ENCODE measurements at regions not wholly inside any gene's neighbourhood (a gene's known extent, or its start where the extent isn't known, plus 50 kb on each side); places are given as distances from the start of the nearest gene placed in this dataset.

DNA sequence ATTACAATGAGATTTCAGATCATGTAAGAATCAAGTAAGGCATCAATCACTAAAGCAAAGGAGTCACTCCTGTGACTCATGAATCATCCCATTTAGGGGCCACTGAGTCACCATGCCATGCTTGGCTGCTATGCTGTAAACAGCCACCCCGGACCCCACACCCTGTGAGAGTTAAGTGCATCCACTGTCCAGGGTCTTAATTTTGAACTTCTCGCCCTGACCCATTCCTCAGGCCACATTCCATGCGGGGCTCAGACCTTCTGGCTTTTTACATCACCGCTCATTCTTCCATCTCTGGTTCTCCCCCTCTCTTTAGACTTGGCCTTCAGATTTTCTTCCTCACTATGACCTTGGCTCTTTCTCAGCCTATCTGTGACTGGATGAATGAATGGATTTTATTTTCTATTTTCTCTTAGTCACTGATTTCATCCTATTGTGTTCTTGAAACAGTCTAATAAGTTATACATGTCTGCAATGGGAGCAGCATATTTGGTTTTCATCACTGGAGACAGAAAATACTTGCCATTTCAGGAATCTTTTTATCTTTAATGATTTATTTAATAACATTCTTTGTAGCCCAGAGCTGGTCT lies 239.6 kb downstream of the SKIDA1 start:
- no peaks in the 10 kb centered on the region for H4K20me1 ChIP-seq (ENCODE audit: control insufficient read depth, insufficient read depth)
- DNase-seq (ENCODE audit: low read depth, low spot score): no peak
- ChIA-PET RAD21 (ENCODE audit: unreplicated experiment) (no interaction called here), CTCF (interaction anchor here (0.6 to 0.8 kb wide), 2 partner anchors 23 to 712 kb away, joined by 3 read pairs; no protein-coding TSS in a partner anchor), SMC1A (ENCODE audit: uncharacterized antibody, unreplicated experiment) (interaction anchor here (0.6 kb wide), 1 partner anchor 211 kb away, joined by 3 read pairs; no protein-coding TSS in a partner anchor), POLR2A (no interaction called here)
- 35% methylated on average over 4 of the region's 4 CpGs for WGBS (ENCODE audit: insufficient coverage, insufficient replicate concordance, low lambda C conversion rate, missing lambda C conversion rate)
- H3K27ac ChIP-seq (ENCODE audit: control insufficient read depth, insufficient read depth): no peak overlapping the region
- no peaks in the 10 kb centered on the region for H3K9me3 ChIP-seq (replicated peaks; ENCODE audit: control insufficient read depth, insufficient read depth, low read length)
- no peaks in the 10 kb centered on the region for H3K36me3 ChIP-seq (ENCODE audit: control insufficient read depth in 2 of 2, insufficient read depth in 2 of 2, low read length in 1 of 2)
- TF ChIP-seq, protein P1, sequence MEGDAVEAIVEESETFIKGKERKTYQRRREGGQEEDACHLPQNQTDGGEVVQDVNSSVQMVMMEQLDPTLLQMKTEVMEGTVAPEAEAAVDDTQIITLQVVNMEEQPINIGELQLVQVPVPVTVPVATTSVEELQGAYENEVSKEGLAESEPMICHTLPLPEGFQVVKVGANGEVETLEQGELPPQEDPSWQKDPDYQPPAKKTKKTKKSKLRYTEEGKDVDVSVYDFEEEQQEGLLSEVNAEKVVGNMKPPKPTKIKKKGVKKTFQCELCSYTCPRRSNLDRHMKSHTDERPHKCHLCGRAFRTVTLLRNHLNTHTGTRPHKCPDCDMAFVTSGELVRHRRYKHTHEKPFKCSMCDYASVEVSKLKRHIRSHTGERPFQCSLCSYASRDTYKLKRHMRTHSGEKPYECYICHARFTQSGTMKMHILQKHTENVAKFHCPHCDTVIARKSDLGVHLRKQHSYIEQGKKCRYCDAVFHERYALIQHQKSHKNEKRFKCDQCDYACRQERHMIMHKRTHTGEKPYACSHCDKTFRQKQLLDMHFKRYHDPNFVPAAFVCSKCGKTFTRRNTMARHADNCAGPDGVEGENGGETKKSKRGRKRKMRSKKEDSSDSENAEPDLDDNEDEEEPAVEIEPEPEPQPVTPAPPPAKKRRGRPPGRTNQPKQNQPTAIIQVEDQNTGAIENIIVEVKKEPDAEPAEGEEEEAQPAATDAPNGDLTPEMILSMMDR (IDR thresholded peaks at IDR 0.05 in 2 of 3, conservative IDR thresholded peaks at IDR 0.05 in 1 of 3; ENCODE audit: control insufficient read depth in 2 of 3, extremely low read depth in 1 of 3, insufficient read depth in 1 of 3, low read depth in 3 of 3, low read length in 3 of 3): no peak
- TF ChIP-seq MYC (IDR thresholded peaks at IDR 0.05; ENCODE audit: insufficient read depth, insufficient read length, insufficient replicate concordance, low read length, severe bottlenecking) (no peak), ASH2L (IDR thresholded peaks at IDR 0.05; ENCODE audit: borderline replicate concordance, low read depth) (no peak), NRF1 (conservative IDR thresholded peaks at IDR 0.05; ENCODE audit: low read depth, low read length) (no peak), YY1 (IDR thresholded peaks at IDR 0.05; ENCODE audit: low read depth, low read length) (no peak), SMAD5 (IDR thresholded peaks at IDR 0.05; ENCODE audit: low read depth) (no peak), ATF7 (IDR thresholded peaks at IDR 0.05; ENCODE audit: low read depth) (no peak), E2F4 (IDR thresholded peaks at IDR 0.05; ENCODE audit: low read depth, low read length) (no peak), POLR2AphosphoS5 (IDR thresholded peaks at IDR 0.05; ENCODE audit: low read length) (no peak)
- intact Hi-C loops (cut with micrococcal nuclease; ENCODE audit: unreplicated experiment): no loop called here
- BruUV-seq (replicated peaks): no TSS peak
- in situ Hi-C loops (cut with MboI): loop anchor here (25.0 kb wide), 1 partner anchor 201 kb away; no protein-coding TSS in a partner anchor
- no peak overlapping the region for H2AFZ ChIP-seq (ENCODE audit: control insufficient read depth, low read depth, low read length)
- H3K4me1 ChIP-seq (ENCODE audit: control insufficient read depth, insufficient read depth, low read length): no peaks in the 10 kb centered on the region
- H3K4me3 ChIP-seq: no peak overlapping the region
- no peak overlapping the region for H3K9ac ChIP-seq (ENCODE audit: control insufficient read depth, insufficient read depth, low read length)
- H3K27me3 ChIP-seq (replicated peaks in 1 of 2; ENCODE audit: control insufficient read depth in 2 of 2, insufficient read depth in 2 of 2, low read length in 1 of 2): no peaks in the 10 kb centered on the region
- no peak overlapping the region for H3K4me2 ChIP-seq (ENCODE audit: control insufficient read depth, insufficient read depth)
- ATAC-seq: no peak
- no peak for FAIRE-seq
- H3K79me2 ChIP-seq (ENCODE audit: control insufficient read depth, insufficient read depth, low read length): no peaks in the 10 kb centered on the region
